ENCODE measurements at regions not wholly inside any gene's neighbourhood (a gene's known extent, or its start where the extent isn't known, plus 50 kb on each side); places are given as distances from the start of the nearest gene placed in this dataset.

DNA sequence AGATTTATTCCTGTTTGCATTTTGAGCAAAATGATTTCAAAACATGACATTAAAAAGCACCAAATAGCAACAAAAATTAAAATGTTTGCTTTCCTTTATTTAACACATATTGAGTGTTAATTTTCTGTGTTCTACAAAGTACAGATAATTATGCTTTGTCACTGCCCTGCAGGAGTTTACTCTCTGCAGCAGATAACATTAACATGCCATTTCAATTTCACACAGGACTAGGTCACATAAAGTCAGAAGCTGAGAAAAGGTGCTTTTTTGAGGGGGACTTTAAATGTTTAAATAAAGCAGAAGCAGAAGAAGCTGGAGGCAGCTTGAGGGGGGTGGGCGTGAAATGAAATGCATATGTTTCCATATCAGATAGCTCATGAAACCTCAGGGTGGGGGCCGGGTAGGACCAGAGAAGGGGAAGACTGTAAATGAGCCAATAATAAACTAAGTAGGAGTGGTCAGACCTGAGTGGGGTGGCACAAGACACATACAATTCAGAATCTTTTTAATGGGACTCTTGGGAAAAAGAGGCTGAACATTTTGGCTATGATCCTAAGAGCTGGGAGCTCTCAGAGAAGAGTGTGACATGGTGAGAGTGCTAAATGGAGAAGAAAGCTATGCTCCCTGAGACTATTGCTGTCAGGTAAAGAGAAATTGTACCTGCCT lies 387.5 kb downstream of the FAM170A start:
- Histone ChIP-seq H3K27ac (ENCODE audit: extremely low read length, insufficient read depth, low read length) (no peak overlapping the region), H3K4me2 (ENCODE audit: low read depth, low read length) (no peak overlapping the region), H3K36me3 (replicated peaks in 1 of 2; ENCODE audit: control insufficient read depth in 1 of 2, insufficient read depth in 2 of 2, low read length in 2 of 2) (no peaks in the 10 kb centered on the region), H3K9ac (ENCODE audit: insufficient read depth, low read depth, low read length) (no peak overlapping the region), H3K4me1 (ENCODE audit: insufficient read depth, low read length) (no peaks in the 10 kb centered on the region), H3K27me3 (ENCODE audit: control insufficient read depth in 1 of 2, insufficient read depth in 2 of 2, low read length in 2 of 2) (no peaks in the 10 kb centered on the region), H4K20me1 (ENCODE audit: insufficient read depth, low read length) (no peaks in the 10 kb centered on the region), H3K4me3 (replicated peaks in 1 of 3; ENCODE audit: insufficient read depth in 1 of 3, low read depth in 2 of 3, low read length in 3 of 3) (no peak overlapping the region), H2AFZ (ENCODE audit: low read length) (no peak overlapping the region), H3K9me3 (ENCODE audit: low read length) (no peaks in the 10 kb centered on the region; the same call in 1 of the 2 replicates), H3K79me2 (ENCODE audit: insufficient read depth, low read length) (no peaks in the 10 kb centered on the region)
- intact Hi-C loops (cut with micrococcal nuclease; ENCODE audit: unreplicated experiment) (no loop called here), in situ Hi-C loops (cut with HindIII; ENCODE audit: extremely low pct_ligation_motif_present, low pct_unique_long_range_greater_than_20kb) (no loop called here)
- FAIRE-seq (no peak), ATAC-seq (no peak), DNase-seq (ENCODE audit: low spot score) (no peak)
- 3% methylated on average over 2 of the region's 2 CpGs for WGBS (ENCODE audit: low lambda C conversion rate)
- TF ChIP-seq DPF2 (CRISPR knock-in tag; IDR thresholded peaks at IDR 0.05; ENCODE audit: borderline replicate concordance, low read depth) (no peak), NFKB2 (CRISPR knock-in tag; IDR thresholded peaks at IDR 0.05; ENCODE audit: borderline replicate concordance) (no peak), RELA (CRISPR knock-in tag; IDR thresholded peaks at IDR 0.05) (no peak), ZNF354B (CRISPR knock-in tag; IDR thresholded peaks at IDR 0.05) (no peak), GLI4 (CRISPR knock-in tag; IDR thresholded peaks at IDR 0.05; ENCODE audit: borderline replicate concordance) (no peak), IRX3 (CRISPR knock-in tag; IDR thresholded peaks at IDR 0.05; ENCODE audit: borderline replicate concordance, low read depth) (no peak)
- TF ChIP-seq, protein P1, sequence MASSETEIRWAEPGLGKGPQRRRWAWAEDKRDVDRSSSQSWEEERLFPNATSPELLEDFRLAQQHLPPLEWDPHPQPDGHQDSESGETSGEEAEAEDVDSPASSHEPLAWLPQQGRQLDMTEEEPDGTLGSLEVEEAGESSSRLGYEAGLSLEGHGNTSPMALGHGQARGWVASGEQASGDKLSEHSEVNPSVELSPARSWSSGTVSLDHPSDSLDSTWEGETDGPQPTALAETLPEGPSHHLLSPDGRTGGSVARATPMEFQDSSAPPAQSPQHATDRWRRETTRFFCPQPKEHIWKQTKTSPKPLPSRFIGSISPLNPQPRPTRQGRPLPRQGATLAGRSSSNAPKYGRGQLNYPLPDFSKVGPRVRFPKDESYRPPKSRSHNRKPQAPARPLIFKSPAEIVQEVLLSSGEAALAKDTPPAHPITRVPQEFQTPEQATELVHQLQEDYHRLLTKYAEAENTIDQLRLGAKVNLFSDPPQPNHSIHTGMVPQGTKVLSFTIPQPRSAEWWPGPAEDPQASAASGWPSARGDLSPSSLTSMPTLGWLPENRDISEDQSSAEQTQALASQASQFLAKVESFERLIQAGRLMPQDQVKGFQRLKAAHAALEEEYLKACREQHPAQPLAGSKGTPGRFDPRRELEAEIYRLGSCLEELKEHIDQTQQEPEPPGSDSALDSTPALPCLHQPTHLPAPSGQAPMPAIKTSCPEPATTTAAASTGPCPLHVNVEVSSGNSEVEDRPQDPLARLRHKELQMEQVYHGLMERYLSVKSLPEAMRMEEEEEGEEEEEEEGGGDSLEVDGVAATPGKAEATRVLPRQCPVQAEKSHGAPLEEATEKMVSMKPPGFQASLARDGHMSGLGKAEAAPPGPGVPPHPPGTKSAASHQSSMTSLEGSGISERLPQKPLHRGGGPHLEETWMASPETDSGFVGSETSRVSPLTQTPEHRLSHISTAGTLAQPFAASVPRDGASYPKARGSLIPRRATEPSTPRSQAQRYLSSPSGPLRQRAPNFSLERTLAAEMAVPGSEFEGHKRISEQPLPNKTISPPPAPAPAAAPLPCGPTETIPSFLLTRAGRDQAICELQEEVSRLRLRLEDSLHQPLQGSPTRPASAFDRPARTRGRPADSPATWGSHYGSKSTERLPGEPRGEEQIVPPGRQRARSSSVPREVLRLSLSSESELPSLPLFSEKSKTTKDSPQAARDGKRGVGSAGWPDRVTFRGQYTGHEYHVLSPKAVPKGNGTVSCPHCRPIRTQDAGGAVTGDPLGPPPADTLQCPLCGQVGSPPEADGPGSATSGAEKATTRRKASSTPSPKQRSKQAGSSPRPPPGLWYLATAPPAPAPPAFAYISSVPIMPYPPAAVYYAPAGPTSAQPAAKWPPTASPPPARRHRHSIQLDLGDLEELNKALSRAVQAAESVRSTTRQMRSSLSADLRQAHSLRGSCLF (CRISPR knock-in tag; IDR thresholded peaks at IDR 0.05; ENCODE audit: borderline replicate concordance) = no peak
- TF ChIP-seq, protein P2, sequence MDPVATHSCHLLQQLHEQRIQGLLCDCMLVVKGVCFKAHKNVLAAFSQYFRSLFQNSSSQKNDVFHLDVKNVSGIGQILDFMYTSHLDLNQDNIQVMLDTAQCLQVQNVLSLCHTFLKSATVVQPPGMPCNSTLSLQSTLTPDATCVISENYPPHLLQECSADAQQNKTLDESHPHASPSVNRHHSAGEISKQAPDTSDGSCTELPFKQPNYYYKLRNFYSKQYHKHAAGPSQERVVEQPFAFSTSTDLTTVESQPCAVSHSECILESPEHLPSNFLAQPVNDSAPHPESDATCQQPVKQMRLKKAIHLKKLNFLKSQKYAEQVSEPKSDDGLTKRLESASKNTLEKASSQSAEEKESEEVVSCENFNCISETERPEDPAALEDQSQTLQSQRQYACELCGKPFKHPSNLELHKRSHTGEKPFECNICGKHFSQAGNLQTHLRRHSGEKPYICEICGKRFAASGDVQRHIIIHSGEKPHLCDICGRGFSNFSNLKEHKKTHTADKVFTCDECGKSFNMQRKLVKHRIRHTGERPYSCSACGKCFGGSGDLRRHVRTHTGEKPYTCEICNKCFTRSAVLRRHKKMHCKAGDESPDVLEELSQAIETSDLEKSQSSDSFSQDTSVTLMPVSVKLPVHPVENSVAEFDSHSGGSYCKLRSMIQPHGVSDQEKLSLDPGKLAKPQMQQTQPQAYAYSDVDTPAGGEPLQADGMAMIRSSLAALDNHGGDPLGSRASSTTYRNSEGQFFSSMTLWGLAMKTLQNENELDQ (CRISPR knock-in tag; IDR thresholded peaks at IDR 0.05; ENCODE audit: borderline replicate concordance) = no peak
- BruUV-seq (replicated peaks) = no TSS peak
- ChIA-PET POLR2A (no interaction called here), CTCF (ENCODE audit: low intra/inter-chr PET ratio, low total read pairs) (no interaction called here)

All from HepG2 (cell line).